CD4-positive, alpha-beta T cell treated with Interleukin-2 at 100 ng/mL for 4 hours (primary cell): ENCODE measurements at regions not wholly inside any gene's neighbourhood (a gene's known extent, or its start where the extent isn't known, plus 50 kb on each side); places are given as distances from the start of the nearest gene placed in this dataset.
A peak's percentile ranks its signal among the peaks of the same experiment; 100 is the strongest.

Experiments
- DNase-seq: peaks from one replicate; pipeline ENCODE4 v3.0.0-alpha.2; 2020; ENCODE audit warnings: low spot score

- DNase-seq: no peak
Observed at GRCh38 chr13:44022196-44022595, 142.5 kb downstream of the LACC1 start.

GRCh38 chr13:44024167-44024845 lies 144.6 kb downstream of the LACC1 start:
- DNase-seq: no peak

GRCh38 chr13:44024846-44025195 lies 145.1 kb downstream of the LACC1 start:
- DNase-seq: no peak

GRCh38 chr13:44026194-44026593 lies 146.5 kb downstream of the LACC1 start:
- DNase-seq: no peak

- DNase-seq: no peak
Observed at GRCh38 chr13:44028734-44029133, 149.0 kb downstream of the LACC1 start.

GRCh38 chr13:44030615-44031014 lies 150.9 kb downstream of the LACC1 start:
- DNase-seq: no peak

GRCh38 chr13:44031555-44031954 lies 151.9 kb downstream of the LACC1 start:
- no peak for DNase-seq

GRCh38 chr13:44032802-44033201 lies 153.1 kb downstream of the LACC1 start:
- no peak for DNase-seq

GRCh38 chr13:44035400-44035799 lies 155.7 kb downstream of the LACC1 start:
- DNase-seq: no peak

GRCh38 chr13:44040070-44040817 lies 160.5 kb downstream of the LACC1 start:
- no peak for DNase-seq

GRCh38 chr13:44040818-44041100 lies 161.1 kb downstream of the LACC1 start:
- DNase-seq: no peak

- DNase-seq: no peak
Observed at GRCh38 chr13:44044547-44045179, 165.0 kb downstream of the LACC1 start.

GRCh38 chr13:44045180-44045562 lies 165.5 kb downstream of the LACC1 start:
- no peak for DNase-seq

- no peak for DNase-seq
Observed at GRCh38 chr13:44046428-44046827, 166.7 kb downstream of the LACC1 start.

- DNase-seq: no peak
Observed at GRCh38 chr13:44048326-44048725, 168.6 kb downstream of the LACC1 start.

- DNase-seq: no peak
Observed at GRCh38 chr13:44049081-44049945, 169.6 kb downstream of the LACC1 start.

- peak; percentile 47 for DNase-seq
Observed at GRCh38 chr13:44050450-44051063, 170.9 kb downstream of the LACC1 start.

GRCh38 chr13:44051405-44051804 lies 171.7 kb downstream of the LACC1 start:
- DNase-seq: no peak

GRCh38 chr13:44051918-44052675 lies 172.4 kb downstream of the LACC1 start:
- no peak for DNase-seq

GRCh38 chr13:44052780-44053184 lies 173.1 kb downstream of the LACC1 start:
- DNase-seq: no peak

GRCh38 chr13:44053208-44053607 lies 173.5 kb downstream of the LACC1 start:
- DNase-seq: no peak
